ENCODE measurements at regions not wholly inside any gene's neighbourhood (a gene's known extent, or its start where the extent isn't known, plus 50 kb on each side); places are given as distances from the start of the nearest gene placed in this dataset.

GRCh38 chr6:139425780-139426179 lies 51.3 kb upstream of the CITED2 start:
- in situ Hi-C loops (cut with MboI; ENCODE audit: low sequenced_read_pairs, unreplicated experiment) = no loop called here
- no peak for TF ChIP-seq CTCF (IDR thresholded peaks at IDR 0.05; ENCODE audit: borderline replicate concordance, control extremely low read depth, extremely low read depth, insufficient read depth, missing control alignments)
- DNase-seq (ENCODE audit: low spot score) = no peak

DNA sequence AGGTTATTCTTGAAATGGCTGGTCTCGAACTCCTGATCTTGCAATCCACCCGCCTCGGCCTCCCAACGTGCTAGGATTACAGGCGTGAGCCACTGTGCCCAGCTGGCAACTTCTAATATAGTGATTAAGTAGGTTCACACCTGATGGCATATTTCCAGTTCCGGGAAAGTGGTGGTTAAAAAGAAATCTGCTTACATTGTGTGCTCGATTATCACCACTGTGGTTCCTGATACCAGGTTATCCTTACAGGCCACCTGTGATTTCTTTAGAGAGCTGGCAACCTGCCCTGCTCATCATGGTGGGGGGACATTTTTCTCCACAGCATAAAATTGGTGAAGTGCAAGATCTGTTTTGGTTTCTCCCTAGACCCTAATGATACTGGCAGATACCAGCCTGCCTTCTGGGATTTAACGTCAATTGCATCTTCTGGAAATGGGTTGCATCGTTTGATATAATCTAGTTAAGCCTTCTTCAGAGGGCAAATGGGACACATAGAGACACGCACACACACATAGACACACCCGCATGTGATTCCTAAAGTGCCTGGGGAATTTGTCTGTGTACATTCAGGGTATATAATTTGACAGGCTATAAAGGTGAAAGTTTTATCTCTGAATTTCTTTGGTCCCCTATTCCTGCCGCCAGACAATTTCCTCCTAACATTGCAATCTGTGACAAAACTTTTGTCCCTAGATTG lies 49.7 kb upstream of the CITED2 start:
- TF ChIP-seq CTCF (IDR thresholded peaks at IDR 0.05; ENCODE audit: borderline replicate concordance, control extremely low read depth, extremely low read depth, insufficient read depth, missing control alignments) = no peak
- in situ Hi-C loops (cut with MboI; ENCODE audit: low sequenced_read_pairs, unreplicated experiment) = no loop called here
- no peak for DNase-seq (ENCODE audit: low spot score)
